Type B pancreatic cell (in vitro differentiated cells): ENCODE measurements at regions not wholly inside any gene's neighbourhood (a gene's known extent, or its start where the extent isn't known, plus 50 kb on each side); places are given as distances from the start of the nearest gene placed in this dataset.
A peak's percentile ranks its signal among the peaks of the same experiment; 100 is the strongest.

Experiments
- DNase-seq: peaks from one replicate; pipeline ENCODE4 v3.0.0; 2021; ENCODE audit warnings: mixed read lengths; ENCODE audit not compliant: unreplicated experiment; ENCODE audit errors: extremely low spot score
- H3K27ac Mint-ChIP-seq: 2 replicates; pipeline ENCODE4 v1.8.0; 2021; ENCODE audit warnings: mild to moderate bottlenecking, mixed read lengths
- H3K27me3 Mint-ChIP-seq: 2 replicates; pipeline ENCODE4 v1.8.0; 2021; ENCODE audit warnings: mixed read lengths
- H3K36me3 Mint-ChIP-seq: 2 replicates; pipeline ENCODE4 v1.8.0; 2021; ENCODE audit warnings: mixed read lengths
- H3K4me1 Mint-ChIP-seq: one replicate; pipeline ENCODE4 v1.8.0; 2021; ENCODE audit warnings: mixed read lengths; ENCODE audit not compliant: unreplicated experiment
- H3K4me3 Mint-ChIP-seq: 2 replicates; pipeline ENCODE4 v1.8.0; 2021; ENCODE audit warnings: mild to moderate bottlenecking, mixed read lengths
- H3K9me3 Mint-ChIP-seq: 2 replicates; pipeline ENCODE4 v1.8.0; 2021; ENCODE audit warnings: mixed read lengths
- TF ChIP-seq, protein P1 (sequence below): fragments of 200-600 bp; sonication (generic); conservative IDR thresholded peaks from 2 replicates; pipeline ENCODE4 v1.5.0; 2021; ENCODE audit warnings: antibody characterized with exemption, mild to moderate bottlenecking

DNA sequence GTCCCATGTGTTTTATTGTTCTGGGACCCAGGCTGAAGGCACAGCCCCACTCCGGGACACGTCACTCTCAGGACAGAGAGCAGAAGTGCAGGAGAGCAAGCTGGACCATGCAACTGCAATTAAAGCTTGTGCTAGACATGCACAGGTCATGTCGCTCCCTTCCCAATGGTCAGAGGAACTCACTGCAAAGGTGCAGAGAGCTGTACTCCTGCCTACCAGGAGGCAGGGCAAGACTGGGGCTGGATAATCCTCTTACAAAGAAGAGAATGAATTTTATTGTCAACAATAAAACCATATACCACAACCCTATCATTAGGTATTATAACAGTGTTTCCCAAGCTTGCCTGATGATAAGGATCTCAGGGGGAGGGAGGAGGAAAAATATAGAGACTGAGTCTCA lies 74.0 kb upstream of the NEK6 start:
- H3K4me3 Mint-ChIP-seq, result no peak overlapping the region
- no peak for DNase-seq
- H3K27me3 Mint-ChIP-seq, result peaks cover 60% of the 10 kb centered on the region
- no peaks in the 10 kb centered on the region for H3K36me3 Mint-ChIP-seq
- H3K4me1 Mint-ChIP-seq, result no peaks in the 10 kb centered on the region
- no peaks in the 10 kb centered on the region for H3K9me3 Mint-ChIP-seq
- TF ChIP-seq, protein P1, sequence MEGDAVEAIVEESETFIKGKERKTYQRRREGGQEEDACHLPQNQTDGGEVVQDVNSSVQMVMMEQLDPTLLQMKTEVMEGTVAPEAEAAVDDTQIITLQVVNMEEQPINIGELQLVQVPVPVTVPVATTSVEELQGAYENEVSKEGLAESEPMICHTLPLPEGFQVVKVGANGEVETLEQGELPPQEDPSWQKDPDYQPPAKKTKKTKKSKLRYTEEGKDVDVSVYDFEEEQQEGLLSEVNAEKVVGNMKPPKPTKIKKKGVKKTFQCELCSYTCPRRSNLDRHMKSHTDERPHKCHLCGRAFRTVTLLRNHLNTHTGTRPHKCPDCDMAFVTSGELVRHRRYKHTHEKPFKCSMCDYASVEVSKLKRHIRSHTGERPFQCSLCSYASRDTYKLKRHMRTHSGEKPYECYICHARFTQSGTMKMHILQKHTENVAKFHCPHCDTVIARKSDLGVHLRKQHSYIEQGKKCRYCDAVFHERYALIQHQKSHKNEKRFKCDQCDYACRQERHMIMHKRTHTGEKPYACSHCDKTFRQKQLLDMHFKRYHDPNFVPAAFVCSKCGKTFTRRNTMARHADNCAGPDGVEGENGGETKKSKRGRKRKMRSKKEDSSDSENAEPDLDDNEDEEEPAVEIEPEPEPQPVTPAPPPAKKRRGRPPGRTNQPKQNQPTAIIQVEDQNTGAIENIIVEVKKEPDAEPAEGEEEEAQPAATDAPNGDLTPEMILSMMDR, result no peak
- no peak overlapping the region for H3K27ac Mint-ChIP-seq

DNA sequence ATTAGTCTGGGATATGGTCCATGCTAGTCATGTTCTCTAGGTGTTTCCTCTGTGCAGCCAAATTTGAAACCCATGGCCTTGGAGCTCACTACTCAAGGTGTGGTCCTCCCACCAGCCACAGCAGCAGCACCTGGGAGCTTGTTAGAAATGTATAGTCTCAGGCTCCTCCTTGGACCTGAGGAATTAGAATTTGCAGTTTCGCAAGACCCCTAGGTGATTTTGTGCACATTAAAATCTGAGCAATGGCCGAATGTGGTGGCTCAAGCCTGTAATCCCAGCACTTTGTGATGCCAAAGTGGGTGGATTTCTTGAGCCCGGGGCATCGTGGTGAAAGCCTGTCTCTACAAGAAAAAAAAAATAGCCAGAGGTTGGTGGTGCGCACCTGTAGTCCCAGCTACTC lies 72.3 kb upstream of the NEK6 start:
- peaks cover 57% of the 10 kb centered on the region for H3K27me3 Mint-ChIP-seq
- no peaks in the 10 kb centered on the region for H3K4me1 Mint-ChIP-seq
- no peak overlapping the region for H3K27ac Mint-ChIP-seq
- DNase-seq, result no peak
- no peaks in the 10 kb centered on the region for H3K36me3 Mint-ChIP-seq
- H3K4me3 Mint-ChIP-seq, result no peak overlapping the region
- H3K9me3 Mint-ChIP-seq, result no peaks in the 10 kb centered on the region
- TF ChIP-seq, protein P1, result no peak

DNA sequence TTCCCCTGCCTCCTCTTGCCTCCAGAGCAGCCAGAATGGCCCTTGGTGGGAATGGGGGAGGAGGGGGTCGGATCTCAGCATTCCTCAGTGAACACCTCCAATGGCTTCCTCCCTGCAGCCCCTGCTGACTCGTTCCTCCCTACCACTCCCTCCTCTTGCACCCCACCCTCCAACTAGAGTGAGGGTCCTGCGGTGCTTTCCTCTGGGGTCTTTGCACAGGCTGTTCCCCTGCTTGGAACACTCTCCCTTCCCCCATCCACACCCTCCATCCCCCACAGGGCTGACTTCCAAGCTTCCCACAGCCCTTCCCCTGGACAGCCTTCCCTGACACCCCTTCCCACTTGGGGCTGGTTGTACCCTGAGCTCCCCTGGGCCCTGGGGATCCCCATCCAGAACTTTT lies 70.4 kb upstream of the NEK6 start:
- H3K36me3 Mint-ChIP-seq, result no peaks in the 10 kb centered on the region
- H3K27me3 Mint-ChIP-seq, result peaks cover 50% of the 10 kb centered on the region
- H3K9me3 Mint-ChIP-seq, result no peaks in the 10 kb centered on the region
- no peak overlapping the region for H3K27ac Mint-ChIP-seq
- TF ChIP-seq, protein P1, result no peak
- peak; percentile 55 for DNase-seq
- no peak overlapping the region for H3K4me3 Mint-ChIP-seq
- no peaks in the 10 kb centered on the region for H3K4me1 Mint-ChIP-seq

DNA sequence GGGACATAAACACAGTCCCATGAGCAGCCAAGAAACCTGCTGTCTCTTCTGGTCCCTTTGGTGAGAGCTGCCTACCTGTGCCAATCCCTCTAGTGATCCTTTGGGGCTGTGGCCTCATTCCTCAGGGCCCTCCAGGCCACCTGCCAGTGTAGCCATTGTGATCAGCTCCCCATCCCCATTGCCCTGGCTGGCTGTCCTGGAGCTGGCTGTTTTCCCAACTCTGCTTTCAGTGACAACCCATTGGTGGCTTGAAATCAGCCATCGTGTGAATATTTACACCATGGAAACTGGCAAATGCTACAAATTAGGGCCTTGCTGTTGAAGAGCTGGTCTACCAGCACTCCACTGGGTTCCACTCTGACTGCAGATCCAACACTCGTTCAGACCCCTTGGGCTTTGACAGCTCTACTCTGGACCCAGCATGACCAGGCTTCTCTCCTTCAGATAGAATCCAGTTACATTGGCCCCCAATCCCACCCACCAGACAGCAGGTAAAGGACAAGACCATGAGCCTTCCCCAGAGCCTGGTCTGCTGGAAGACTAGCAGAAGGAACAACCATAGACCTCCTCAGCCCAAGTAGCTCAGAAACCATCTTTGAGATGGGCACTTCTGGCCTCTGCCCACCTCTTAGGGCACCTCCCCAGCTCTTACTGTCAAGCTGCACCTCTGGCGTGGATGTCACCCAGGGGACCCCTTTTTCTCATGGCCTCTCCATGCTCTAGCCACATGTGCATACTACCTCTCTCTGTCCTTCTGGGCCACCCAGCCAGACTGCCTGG lies 69.2 kb upstream of the NEK6 start:
- DNase-seq, result peak; percentile 43
- Mint-ChIP-seq H3K36me3 (no peaks in the 10 kb centered on the region), H3K4me1 (no peaks in the 10 kb centered on the region), H3K27ac (no peak overlapping the region), H3K27me3 (peaks cover 53% of the 10 kb centered on the region), H3K9me3 (no peaks in the 10 kb centered on the region), H3K4me3 (no peak overlapping the region)
- TF ChIP-seq, protein P1, result no peak

GRCh38 chr9:124190761-124191160 lies 67.0 kb upstream of the NEK6 start:
- H3K36me3 Mint-ChIP-seq, result no peaks in the 10 kb centered on the region
- peaks cover 44% of the 10 kb centered on the region for H3K27me3 Mint-ChIP-seq
- TF ChIP-seq, protein P1, result no peak
- H3K9me3 Mint-ChIP-seq, result no peaks in the 10 kb centered on the region
- no peak overlapping the region for H3K4me3 Mint-ChIP-seq
- no peak overlapping the region for H3K27ac Mint-ChIP-seq
- DNase-seq, result peak; percentile 47
- H3K4me1 Mint-ChIP-seq, result no peaks in the 10 kb centered on the region
